ENCODE measurements at regions not wholly inside any gene's neighbourhood (a gene's known extent, or its start where the extent isn't known, plus 50 kb on each side); places are given as distances from the start of the nearest gene placed in this dataset.
"Not testable (repeated sequence)": the region's sequence is repeated elsewhere in the genome, so short reads cannot be mapped to it uniquely, and the experiment has no call there.

DNA sequence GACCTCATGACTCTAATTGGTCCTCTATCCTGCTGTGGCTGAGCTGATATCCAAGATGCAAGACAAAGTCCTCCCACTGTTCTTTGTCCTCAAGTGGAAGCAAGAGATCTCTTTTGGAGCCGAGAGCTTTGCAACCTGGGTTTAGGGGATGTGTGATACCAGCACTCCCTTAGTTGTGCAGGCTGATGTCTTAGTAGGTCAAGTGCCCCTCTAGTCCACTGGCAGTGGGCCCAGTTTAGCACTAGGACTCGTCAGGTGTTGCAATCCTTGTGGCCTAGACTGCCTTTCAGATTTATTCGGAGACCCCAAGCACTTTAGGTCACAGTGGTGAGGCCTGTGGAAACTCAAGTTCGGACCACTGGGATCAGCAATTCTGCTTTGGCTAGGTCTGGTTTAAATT is 64.0 kb downstream of the GPRASP3 start:
- DNase-seq: no peak

DNA sequence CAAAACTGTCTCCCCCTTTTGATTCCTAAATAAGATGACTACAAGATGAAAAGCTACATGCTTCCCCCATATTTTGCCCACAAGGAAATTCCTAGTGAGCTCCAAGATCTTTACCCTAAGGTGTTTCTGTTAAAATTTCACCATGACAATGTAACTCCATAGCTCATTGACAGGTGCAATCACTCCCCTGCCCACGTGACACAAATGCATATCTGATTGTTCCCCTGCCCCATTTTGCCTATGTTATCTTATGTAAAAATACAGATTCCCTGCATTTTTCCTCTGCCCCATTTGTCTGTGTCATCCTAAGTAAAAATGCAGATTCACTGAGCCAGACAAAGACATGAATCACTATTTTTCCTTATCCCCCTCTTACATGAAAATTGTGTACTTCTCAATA is 66.7 kb downstream of the GPRASP3 start:
- no peak for DNase-seq

DNA sequence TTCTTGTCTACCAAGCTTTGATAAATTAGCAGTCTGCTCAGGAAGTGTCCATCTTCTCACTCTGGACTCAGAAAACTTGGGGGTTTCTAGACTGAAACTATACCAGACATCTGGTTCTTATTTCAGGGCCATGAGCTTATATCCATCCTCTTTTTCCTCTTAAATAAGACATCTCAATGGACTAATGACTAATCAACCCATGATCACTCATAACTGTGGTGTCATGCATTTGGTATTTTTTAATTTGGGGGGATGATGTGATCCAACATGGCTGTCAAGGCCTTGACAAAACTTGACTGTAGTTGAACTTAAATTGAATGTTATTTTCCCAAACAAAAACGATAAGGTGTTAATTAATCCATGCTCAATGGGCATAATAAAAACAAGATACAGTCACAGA is 87.8 kb downstream of the GPRASP3 start:
- DNase-seq: no peak

DNA sequence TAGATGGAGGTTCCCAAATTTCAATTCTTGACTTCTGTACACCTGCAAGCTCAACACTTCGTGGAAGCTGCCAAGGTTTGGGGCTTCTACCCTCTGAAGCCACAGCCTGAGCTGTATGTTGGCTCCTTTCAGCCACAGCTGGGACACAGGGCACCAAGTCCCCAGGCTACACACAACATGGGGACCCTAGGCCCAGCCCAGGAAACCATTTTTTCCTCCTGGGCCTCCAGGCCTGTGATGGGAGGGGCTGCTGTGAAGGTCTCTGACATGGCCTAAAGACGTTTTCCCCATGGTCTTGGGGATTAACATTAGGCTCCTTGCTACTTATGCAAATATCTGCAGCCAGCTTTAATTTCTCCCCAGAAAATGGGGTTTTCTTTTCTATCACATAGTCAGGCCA is 97.7 kb downstream of the GPRASP3 start:
- DNase-seq: not testable (repeated sequence)

DNA sequence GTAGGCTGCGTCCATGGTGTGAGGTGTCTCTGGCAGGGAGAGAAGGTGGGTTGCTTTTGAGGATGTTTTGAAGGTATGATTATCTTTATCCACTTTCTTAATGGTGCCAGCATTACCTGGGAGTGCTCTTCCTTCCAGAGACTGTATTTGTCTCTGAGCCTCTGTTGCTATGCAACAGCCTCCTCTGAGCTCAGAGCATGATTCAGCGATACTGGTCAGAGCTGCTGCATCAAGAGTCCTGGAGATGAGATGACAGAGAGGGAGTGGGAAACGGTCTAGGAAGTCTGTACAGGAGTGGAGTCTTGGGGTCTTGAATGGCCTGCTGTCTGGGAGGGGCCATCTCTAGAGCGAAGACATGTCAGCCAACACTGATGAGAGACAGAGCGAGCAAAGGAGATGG is 104.4 kb upstream of the RAB40AL start:
- peak; percentile 46 for DNase-seq

DNA sequence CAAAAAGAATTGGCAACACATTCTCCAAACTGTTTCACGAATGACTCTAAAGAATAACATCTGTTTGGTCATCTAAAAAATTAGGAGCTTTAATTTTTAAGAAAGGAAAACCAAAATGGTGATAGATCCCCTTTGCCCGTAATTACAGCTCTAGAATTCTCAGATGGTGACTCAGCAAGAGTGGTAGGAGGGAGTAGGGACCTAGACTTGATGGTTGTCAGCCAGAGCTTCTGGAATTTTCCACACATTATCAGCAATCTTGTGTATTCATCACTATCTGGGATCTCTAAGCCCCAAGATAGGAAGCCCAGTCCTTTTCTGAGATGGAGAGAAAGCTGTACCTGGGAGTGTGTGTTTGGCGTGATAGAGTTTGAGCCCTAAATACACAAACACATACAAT is 103.9 kb upstream of the RAB40AL start:
- no peak for DNase-seq

DNA sequence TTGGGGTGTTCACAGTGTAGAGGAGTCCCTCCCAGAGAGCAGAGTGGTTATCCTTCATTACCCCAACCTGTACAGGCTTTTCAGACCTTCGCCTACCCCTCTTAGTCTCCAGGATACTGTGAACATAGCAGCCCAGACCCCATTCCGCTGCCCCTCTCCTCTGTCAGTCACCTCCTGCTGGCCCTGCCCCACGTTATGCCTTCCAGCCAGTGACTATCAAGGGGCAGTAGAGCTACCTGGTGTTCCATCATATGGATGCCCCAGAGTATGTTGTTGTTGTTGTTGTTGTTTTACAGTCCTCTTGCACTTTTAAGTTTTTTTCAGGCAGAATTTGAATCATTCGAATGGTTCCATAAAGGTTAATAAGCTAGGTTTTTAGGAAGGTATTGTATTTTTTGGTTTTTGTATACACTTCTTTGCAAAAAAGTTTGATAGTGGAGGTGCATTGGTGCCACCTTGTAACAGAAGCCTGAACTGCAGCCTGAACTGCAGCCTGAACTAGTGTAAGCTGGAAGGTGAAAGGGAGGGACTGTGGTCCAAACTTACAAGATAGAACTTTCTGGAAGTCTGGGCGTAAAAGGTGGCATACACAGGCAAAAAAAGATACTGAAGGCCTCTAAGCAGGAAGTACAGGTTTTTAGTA is 101.4 kb upstream of the RAB40AL start:
- peak; percentile 3 for DNase-seq

DNA sequence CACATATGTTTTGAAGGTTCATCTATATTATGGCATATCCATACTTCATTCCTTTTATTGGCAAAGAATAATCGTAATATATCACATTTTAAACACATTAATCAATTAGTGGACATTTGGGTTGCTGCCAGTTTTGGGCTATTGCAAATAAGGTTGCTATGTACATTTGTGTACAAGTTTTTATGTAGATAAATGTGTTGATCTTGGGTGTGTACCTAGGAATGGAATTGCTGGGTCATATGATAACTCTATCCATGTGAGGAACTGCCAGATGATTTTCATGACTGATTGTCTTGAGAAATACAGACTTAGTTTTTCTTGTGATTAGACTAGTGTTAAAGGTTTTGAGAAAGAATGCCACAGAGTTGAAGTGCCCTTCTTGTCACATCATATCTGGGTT is 99.2 kb upstream of the RAB40AL start:
- no peak for DNase-seq

DNA sequence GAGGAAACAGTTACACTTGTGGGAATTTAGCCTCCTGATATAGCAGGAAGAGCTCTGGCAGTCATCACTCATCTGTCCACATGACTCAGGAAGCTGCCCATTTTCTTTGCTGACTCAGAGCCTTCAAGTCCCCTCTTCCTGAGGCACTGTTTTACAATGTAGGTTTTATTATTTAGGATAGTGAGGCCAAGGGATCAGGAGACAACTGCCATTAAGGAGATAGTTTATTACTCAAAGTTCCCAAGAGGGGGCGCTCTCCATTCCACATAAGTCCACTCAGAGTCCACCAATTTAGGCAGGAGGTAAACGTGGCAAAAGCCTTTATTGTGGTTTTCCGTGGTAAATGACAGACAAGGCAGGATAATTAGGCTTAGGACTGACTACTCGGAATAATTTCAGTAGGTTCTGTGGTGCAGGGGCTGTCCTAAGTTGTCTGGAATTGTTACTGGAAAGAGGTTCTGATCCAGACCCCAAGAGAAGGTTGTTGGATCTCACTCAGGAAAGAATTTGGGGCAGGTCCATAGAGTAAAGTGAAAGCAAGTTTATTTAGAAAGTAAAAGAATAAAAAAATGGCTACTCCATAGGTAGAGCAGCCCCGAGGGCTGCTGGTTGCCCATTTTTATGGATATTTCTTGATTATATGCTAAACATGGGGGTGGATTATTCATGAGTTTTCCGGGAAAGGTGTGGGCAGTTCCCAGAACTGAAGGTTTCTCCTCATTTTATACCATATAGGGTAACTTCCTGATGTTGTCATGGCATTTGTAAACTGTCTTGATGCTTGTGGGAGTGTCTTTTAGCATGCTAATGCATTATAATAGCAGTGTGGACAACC is 96.0 kb upstream of the RAB40AL start:
- no peak for DNase-seq

DNA sequence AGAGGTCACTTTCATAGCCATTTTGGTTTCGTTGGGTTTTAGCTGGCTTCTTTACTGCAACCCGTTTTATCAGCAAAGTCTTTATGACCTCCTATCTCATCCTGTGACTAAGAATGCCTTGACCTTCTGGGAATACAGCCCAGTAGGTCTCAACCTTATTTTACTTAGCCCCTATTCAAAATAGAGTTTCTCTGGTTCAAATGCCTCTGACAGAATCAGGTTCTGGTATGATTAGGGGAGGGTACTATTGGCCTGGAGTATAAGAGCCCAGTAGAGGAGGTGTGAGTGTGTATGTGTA is 95.4 kb upstream of the RAB40AL start:
- no peak for DNase-seq

DNA sequence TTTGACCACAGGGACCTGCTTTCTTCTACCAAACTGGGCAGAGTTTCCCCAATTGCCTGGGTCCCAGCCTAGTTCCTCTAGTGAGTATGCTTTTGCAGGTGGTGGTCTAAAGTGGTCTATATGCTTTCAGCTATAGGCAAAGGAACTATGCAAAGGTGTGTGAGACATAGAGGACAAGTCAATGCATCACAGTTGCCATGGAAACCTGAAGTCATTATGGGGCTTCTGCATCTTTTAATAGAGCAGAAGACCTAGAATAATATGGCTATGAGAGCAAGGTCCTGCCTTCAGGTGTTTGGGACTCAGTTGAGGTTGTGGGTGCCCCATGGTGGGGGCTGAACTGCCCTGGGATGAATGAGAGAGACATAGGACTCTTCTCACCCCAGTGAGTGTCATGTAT is 92.1 kb upstream of the RAB40AL start:
- no peak for DNase-seq

DNA sequence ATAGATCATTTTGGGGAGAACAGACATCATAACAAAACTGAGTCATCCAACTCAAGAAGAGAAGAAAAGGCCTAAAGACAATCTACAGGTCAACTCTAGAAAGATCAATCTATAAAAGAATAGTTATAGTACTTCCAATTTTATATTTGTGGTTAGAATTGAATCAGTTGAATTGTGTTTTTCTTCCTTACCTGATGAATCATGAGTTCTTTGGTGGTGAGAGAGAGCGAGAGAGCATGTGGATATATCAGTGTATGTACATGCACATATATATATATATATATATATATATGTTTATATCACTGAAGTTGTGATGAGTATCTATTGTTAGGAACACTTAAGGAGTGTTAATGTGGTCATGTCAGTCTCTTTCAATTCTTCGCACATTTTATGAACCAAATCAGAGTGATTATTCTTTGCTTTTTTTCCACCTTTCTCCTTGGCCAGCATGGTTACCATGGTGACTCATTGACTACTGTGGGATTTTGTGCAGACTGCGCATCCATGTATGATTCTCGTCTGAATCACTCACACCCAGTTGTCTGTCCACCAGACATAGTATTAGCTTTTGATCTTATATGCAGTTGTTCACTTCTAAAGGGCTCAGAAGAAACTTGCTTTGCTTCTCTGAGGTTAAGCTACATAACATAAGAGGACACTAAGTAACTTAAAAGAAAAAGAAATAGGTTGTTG is 90.4 kb upstream of the RAB40AL start:
- DNase-seq: no peak

DNA sequence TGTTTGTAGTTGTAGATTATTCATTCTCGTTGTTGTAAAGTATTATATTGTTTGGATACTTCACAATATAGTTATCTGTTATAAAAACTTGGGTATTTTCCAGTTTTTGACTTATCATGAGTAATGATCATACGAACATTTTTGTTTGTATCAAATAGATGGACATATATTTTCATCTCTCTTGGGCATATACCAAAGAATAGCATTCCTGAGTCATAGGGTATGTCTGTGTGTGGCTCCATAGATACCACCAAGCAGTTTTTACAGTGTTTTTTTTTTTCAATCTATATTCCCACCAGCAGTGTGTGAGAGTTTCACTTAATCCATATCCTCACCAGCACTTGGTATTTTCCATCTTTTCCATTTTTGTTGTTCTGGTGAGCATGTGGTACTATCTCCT is 89.7 kb upstream of the RAB40AL start:
- DNase-seq: no peak

DNA sequence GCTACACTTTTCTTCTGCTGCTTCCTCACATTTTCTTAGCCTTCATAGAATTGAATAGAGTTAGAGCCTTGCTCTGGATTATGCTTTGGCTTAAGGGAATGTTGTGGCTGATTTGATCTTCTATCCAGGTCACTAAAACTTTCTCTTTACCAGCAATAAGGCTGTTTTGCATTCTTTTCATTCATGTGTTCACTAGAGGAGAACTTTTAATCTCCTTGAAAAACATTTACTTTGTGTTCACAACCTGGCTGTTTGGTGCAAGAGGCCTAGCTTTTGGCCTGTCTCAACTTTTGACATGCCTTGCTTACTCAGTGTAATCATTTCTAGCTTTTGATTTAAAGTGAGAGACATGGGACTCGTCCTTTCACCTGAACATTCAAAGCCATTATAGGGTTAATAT is 87.7 kb upstream of the RAB40AL start:
- DNase-seq: no peak

DNA sequence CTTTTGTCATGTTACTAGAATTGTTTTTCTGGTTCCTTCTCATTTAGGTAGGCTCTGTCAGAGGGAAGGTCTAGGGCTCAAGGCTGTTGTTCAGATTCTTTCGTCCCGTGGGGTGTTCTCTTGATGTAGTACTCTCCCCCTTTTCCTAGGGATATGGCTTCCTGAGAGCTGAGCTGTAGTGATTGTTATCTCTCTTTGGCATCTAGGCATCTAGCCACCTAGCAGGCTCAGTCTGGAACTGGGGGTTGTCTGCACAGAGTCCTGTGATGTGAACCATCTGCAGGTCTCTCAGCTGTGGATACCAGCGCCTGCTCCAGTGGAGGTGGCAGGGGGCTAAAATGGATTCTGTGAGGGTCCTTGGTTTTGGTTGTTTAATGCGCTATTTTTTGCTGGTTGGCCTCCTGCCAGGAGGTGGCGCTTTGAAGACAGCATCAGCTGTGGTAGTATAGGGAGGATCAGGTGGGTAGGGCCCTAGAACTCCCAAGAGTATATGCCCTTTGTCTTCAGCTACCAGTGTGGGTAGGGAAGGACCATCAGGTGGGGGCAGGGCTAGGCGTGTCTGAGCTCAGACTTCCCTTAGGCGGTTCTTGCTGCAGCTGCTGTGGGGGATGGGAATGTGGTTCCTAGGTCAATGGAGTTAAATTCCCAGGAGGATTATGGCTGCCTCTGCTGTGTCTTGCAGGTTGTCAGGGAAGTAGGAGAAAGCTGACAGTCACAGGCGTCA is 78.1 kb upstream of the RAB40AL start:
- not testable (repeated sequence) for DNase-seq

DNA sequence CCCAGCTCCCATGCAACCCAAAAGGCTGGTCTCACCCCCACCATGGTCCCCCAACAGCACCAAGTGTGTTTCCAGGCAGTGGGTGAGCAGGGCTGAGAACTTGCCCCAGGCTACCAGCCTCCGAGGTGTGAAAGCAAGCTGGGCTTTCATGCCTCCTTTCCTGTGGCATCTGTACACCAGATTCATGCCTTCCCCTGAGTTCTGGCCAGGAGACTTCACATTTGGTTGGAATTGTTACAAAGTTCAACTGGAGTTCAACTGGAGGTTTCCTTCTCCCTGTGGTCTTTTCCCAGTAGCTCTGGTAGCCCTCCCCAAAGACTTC is 77.6 kb upstream of the RAB40AL start:
- DNase-seq: no peak

DNA sequence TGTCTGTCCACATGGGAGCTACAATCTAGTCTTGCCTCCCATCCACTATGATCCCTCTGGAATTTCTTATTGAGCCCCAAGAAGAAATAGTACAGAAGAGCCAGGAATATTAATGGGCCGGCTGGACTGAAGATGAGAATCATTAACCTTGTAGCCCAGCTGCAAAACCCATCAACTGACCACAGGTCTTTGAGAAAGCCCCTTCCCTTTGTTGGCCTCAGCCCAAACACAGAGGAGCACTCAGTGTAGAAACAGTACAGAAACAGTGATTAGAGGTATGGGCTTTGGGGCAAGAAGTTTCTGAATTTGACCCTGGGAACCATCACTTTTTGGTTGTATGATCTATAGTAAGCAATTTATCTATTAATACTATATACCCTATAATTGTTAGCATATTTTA is 76.8 kb upstream of the RAB40AL start:
- DNase-seq: no peak

DNA sequence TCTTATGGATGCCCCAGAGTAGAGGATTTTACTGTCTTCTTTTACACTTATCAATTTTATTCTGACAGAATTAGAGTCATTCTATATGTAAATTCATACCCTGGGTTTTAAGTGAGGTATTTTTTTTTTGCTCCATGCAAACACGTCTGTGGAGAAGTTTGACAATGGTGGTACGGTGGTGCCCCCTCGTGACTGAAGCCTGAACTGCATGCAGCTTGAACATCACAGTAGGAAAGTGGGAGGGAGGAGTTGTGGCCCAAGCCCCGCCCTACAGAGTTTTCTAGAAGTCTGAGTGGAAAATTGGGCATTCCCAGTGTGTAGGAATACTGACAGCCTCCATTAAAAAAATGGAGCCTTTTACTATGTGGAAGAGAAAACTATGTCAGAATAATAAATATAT is 73.3 kb upstream of the RAB40AL start:
- peak; percentile 48 for DNase-seq

DNA sequence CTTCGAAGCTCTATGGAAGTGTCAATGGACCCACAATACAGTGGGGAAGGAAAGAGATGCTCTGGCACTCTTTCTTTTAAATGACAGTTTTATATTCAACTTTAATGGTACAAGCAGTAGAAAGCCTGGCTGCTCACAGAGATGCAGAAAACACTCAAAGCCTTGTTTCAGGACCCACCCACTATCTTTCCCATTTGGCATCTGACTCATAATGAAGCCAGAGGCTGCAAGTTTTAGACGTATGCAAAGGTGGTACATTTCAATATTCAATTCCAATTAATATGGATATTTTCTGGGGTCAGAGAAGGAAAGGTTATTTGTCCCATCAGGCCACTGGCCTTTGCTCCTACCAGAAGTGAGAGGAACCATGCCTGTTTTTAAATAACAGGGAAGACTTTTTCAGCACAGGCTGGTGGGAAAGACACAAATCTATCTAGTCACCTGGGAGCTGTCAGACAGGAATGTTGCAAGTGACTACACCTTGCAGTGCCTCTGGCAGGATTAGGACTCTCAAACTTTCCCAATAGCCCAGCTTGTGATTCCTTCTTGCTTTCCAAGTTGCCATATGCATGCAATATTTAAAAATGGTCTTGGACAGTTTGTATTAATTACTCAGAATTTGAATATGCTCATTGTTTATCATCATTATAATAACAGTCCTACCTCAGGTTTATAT is 70.0 kb upstream of the RAB40AL start:
- no peak for DNase-seq

DNA sequence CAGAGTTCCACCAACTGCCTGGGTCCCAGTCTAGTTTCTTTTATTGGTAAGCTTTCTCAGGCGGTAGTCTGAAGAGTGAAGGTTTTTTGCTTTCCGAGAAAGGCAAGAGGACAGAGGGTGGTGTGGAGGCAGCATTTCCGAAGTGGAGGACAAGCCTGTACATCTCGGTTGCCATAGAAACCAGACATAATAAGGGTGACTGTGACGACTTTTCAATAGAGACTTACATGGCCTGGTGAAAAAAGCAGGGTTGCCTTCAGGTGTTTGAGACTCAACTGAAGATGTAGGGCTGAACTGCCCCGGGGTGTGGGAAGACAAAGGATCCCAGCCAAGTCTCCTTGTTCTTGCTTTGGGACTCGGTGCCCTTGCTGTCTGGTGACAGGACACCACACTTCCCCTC is 53.6 kb upstream of the RAB40AL start:
- DNase-seq: no peak

Measured in occipital lobe (tissue), 1 donor.